NOMO-1 treated with dmso at 0.1 percent for 144 hours (cell line): ENCODE measurements at regions not wholly inside any gene's neighbourhood (a gene's known extent, or its start where the extent isn't known, plus 50 kb on each side); places are given as distances from the start of the nearest gene placed in this dataset.
"Not testable (repeated sequence)": the region's sequence is repeated elsewhere in the genome, so short reads cannot be mapped to it uniquely, and the experiment has no call there.

Experiments
- DNase-seq: peaks from one replicate; lab custom pipeline; 2025; ENCODE audit not compliant: unreplicated experiment; lab: John Stamatoyannopoulos, UW

DNA sequence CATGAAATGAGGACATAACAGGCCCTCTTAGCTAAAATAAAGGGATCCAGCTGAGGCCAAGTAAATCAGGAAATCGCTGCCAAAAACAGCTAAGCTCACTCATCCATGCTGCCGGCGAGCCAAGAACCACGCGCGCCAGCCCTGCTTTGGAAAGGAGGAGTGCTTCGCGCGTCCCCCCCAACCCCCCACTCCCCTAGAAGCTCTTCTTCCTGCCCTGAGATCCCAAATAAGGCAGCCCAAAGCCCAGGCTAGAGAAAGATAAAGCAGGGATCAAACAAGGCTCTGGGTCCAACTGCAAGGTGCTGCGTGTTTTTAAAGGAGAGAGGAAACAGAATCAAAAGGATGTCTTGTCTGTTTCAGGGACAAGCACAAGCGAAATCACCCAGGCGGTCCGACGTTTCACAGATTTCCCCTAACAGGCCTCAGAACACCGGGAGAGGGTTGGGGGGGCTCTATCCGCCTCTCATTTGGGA is 168.3 kb upstream of the AUTS2 start:
- DNase-seq, result no peak

DNA sequence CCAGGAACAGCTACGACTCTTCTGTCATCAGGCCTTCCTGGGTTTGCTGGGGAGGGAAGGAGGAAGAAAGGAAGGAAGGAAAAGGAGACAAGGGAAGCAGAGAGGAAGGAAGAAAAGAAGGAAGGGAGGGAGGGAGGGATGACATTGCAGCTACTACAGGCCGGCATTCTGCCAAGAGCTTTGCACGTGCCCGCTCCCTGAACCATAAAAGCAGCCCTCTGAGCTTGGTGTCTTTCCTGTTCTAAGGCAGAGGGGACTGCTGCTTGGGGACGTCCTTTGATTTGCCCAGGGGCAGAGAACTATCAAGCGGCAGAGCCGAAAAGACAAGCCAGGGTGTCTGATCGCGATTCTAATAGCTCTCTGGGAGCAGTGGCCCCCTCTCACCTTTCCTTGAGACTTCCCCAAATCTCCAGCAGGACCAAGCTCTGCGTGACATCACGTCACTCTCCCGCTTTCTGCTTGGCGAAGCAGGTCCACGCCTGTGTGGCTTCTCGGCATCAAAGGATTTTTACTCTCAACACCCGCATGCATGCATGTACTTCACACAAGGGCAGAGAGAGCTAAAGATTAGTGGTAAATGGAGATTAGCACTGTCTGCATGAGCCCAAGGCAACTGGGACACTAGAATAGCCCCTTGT is 167.8 kb upstream of the AUTS2 start:
- no peak for DNase-seq

- DNase-seq, result no peak
Measured at GRCh38 chr7:69431626-69432025, 166.6 kb upstream of the AUTS2 start.

GRCh38 chr7:69432276-69432675 is 166.0 kb upstream of the AUTS2 start:
- not testable (repeated sequence) for DNase-seq

- DNase-seq, result no peak
Measured at GRCh38 chr7:69433081-69433480, 165.2 kb upstream of the AUTS2 start.

DNA sequence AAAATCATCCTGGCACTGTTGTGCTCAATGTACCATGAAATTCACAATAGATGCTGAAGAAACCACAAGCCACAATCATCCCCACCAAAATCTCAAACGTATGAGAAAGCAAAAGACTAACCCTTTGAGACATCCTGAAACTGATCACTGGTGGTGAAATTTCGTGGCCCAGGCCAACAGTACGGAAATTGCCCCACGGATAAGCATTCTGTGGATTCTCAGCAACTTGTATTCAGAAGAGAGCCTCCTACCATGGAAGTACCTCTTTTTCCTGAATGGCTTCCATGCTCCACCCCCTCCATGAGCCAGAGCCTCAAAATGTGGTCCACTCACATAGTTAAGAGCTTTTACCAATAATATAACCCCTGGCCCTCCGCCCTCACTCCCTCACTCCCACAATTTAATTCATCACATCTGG is 163.9 kb upstream of the AUTS2 start:
- DNase-seq, result no peak

GRCh38 chr7:69435711-69436110 is 162.6 kb upstream of the AUTS2 start:
- DNase-seq, result no peak

DNA sequence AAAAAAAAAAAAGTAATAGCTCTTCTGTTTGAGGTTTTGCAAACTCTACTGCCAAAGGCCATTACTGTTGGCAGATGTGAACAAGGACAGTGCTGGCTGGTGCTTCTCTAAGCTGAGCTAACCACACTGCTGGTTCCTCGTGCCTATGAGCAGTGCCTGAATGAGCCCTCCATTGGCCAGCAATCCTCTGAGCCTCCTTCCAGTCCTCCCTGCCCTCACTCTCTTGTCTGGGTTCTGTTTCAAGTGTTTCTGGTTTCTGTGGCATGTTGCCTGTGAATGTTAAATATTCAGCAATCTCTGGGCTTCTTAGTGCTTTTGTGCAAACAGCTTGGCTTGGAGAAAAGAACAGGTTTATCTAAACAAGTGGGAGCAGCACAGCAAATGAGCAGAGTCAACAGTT is 161.3 kb upstream of the AUTS2 start:
- DNase-seq, result no peak

DNA sequence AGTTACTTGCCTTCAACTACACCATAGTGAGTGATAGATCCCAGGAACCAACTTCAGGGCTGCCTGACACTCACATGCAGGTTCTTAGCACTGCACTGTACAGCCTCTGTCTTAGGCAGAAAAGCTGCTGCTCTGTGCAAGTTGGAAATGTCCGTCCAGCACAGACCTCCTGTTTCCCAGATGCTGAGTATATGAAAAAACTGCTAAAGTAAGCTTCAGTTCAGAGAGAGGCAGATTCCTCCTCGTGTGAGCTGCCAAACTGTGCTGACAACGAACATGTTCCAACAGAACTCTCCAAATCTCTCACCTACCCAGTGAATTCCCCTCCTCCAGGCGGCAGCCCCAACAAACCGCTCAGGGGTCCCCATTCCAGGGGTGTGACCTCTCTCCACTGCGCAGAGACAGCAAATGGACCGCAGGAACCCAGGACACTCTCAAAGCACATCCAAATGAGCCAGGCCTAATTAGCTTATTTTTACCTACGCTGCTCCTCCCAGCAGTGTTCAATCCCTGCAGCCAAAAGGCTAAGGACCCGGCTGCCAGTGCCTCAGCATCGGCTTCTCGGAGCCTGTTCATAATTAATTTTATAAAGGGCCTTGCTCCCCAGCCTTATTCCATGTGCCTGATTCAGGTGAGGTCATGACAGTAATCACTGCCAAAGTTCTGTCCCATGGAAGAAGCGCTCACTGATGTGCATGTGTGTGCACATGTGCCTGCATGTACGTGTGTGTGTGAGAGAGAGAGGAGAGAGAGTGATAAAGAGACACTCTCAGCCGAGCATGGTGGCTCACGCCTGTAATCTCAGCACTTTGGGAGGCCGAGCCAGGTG is 159.5 kb upstream of the AUTS2 start:
- no peak for DNase-seq

- no peak for DNase-seq
Measured at GRCh38 chr7:69439636-69440325, 158.5 kb upstream of the AUTS2 start.

DNA sequence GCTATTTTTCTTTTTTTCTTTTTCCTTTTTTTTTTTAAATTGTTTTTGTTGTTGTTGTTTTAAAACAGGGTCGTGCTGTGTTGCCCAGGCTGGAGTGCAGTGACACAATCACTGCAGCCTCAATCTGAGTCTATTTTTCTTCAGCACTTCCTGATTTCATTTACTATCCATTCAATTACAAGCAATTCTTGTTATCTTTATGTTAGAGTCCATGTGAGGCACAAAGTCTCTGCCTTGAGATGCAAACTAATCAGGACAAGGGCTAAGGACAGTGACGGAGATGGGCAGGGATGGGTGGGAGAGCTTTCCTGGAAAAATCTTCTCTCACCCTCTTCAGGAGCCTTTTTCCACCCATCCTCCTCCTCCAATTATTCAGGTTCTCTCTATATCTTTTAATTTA is 157.3 kb upstream of the AUTS2 start:
- no peak for DNase-seq

GRCh38 chr7:69443136-69443535 is 155.1 kb upstream of the AUTS2 start:
- no peak for DNase-seq

DNA sequence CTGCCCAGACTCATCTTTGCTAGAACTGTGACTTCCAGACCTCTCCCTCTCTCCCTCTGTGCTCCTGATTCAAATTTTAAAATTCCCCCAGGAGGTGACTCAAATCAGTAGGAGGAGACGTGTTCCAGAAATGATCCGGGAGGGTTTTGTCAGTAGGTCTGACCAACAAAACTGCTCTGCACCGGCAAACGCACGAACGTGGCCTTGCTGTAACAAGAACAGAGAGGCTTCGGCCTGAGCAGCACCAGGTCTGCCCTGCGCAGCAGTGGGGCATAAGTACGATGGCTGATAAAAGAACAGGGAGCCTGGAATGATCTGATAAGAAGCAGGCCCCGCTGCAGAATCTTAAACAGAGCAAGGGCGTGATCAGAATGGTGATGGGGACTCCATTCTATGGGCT is 152.7 kb upstream of the AUTS2 start:
- no peak for DNase-seq

DNA sequence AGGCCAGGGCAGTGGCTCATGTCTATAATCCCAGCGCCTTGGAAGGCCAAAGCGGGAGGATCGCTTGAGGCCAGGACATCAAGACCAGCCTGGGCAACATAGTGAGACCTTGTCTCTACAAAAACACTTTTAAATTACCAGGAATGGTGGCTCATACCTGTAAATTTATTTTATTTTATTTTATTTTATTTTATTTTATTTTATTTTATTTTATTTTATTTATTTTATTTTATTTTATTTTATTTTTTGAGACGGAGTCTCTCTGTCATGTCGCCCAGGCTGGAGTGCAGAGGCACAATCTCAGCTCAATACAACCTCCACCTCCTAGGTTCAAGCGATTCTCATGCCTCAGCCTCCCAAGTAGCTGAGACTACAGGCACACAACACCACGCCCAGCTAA is 152.1 kb upstream of the AUTS2 start:
- DNase-seq, result not testable (repeated sequence)

DNA sequence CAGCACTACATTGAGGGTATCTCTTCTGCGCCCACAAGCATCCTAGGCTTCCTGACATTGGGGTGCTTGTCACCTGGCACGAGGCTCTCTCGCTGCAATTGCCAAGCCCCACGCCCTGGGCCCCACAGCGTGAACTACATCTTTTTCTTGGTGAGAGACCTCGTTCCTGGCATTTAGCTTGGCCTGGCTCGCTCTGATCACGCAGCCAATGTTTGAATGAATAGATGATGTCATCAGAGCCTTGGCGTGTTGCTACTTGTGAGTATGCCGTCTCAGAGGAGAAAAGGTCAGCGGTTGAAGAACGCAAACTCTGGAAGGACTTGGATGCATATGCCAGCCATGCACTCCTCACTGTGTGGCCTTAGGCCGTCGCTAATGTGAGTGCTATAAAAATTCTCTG is 150.2 kb upstream of the AUTS2 start:
- DNase-seq, result no peak

- DNase-seq, result no peak
Measured at GRCh38 chr7:69450456-69450855, 147.8 kb upstream of the AUTS2 start.

- no peak for DNase-seq
Measured at GRCh38 chr7:69451715-69452114, 146.6 kb upstream of the AUTS2 start.

GRCh38 chr7:69452797-69453196 is 145.5 kb upstream of the AUTS2 start:
- no peak for DNase-seq

GRCh38 chr7:69457595-69458504 is 140.4 kb upstream of the AUTS2 start:
- no peak for DNase-seq

DNA sequence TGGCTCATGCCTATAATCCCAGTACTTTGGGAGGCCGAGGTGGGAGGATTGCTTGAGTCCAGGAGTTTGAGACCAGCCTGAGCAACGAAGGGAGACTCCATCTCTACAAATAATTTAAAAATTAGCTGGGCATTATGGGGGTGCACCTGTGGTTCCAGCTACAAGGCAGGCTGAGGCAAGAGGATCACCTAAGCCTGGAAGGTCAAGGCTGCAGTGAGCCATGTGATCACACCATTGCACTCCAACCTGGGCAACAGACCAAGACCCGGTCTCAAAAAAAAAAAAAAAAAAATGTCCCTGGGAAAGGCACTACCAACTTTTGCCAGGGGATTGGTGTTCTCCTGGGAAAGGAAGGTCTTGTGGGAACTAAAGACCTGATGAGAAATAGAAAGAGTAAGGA is 134.2 kb upstream of the AUTS2 start:
- no peak for DNase-seq

GRCh38 chr7:69465262-69465661 is 133.0 kb upstream of the AUTS2 start:
- DNase-seq, result no peak
